ENCODE measurements at regions not wholly inside any gene's neighbourhood (a gene's known extent, or its start where the extent isn't known, plus 50 kb on each side); places are given as distances from the start of the nearest gene placed in this dataset.

- TF ChIP-seq, protein P1, sequence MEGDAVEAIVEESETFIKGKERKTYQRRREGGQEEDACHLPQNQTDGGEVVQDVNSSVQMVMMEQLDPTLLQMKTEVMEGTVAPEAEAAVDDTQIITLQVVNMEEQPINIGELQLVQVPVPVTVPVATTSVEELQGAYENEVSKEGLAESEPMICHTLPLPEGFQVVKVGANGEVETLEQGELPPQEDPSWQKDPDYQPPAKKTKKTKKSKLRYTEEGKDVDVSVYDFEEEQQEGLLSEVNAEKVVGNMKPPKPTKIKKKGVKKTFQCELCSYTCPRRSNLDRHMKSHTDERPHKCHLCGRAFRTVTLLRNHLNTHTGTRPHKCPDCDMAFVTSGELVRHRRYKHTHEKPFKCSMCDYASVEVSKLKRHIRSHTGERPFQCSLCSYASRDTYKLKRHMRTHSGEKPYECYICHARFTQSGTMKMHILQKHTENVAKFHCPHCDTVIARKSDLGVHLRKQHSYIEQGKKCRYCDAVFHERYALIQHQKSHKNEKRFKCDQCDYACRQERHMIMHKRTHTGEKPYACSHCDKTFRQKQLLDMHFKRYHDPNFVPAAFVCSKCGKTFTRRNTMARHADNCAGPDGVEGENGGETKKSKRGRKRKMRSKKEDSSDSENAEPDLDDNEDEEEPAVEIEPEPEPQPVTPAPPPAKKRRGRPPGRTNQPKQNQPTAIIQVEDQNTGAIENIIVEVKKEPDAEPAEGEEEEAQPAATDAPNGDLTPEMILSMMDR (IDR thresholded peaks at IDR 0.05) = no peak
- TF ChIP-seq POLR2AphosphoS5 (IDR thresholded peaks at IDR 0.05) (no peak), POLR2A (IDR thresholded peaks at IDR 0.05) (no peak)
Observed at GRCh38 chr2:102888514-102888913, 126.7 kb downstream of the TMEM182 start.
